ENCODE measurements at regions not wholly inside any gene's neighbourhood (a gene's known extent, or its start where the extent isn't known, plus 50 kb on each side); places are given as distances from the start of the nearest gene placed in this dataset.

DNA sequence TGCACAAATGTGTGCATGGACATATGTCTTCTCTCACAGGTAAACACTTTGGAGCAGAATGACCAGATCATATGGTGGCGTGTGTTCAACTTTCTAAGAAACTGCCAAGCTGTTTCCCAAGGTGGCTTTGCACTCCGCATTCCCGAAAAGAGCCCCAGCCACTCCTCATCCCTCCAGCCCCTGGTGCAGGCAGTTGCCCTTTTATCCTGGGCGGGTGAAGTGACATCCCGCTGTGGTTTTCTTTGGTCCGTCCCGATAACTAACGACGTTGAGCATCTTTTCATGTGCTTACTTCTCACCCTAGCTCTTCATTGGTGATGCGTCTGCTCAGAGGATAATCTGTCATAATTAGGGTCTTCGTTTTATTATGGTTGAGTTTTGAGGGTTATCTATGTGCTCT lies 612.5 kb downstream of the MATN1 start:
- 23% methylated on average over 11 of the region's 11 CpGs for WGBS (ENCODE audit: insufficient coverage, insufficient replicate concordance, low lambda C conversion rate, missing lambda C conversion rate)
- Histone ChIP-seq H3K4me3 (no peak overlapping the region), H3K4me2 (ENCODE audit: control insufficient read depth, insufficient read depth) (no peak overlapping the region), H3K27ac (ENCODE audit: control insufficient read depth, insufficient read depth) (no peak overlapping the region), H2AFZ (ENCODE audit: control insufficient read depth, low read depth, low read length) (no peak overlapping the region), H3K9ac (ENCODE audit: control insufficient read depth, insufficient read depth, low read length) (no peak overlapping the region), H3K4me1 (ENCODE audit: control insufficient read depth, insufficient read depth, low read length) (no peaks in the 10 kb centered on the region), H3K36me3 (ENCODE audit: control insufficient read depth in 2 of 2, insufficient read depth in 2 of 2, low read length in 1 of 2) (no peaks in the 10 kb centered on the region), H4K20me1 (ENCODE audit: control insufficient read depth, insufficient read depth) (no peaks in the 10 kb centered on the region), H3K9me3 (replicated peaks; ENCODE audit: control insufficient read depth, insufficient read depth, low read length) (no peaks in the 10 kb centered on the region), H3K79me2 (ENCODE audit: control insufficient read depth, insufficient read depth, low read length) (no peaks in the 10 kb centered on the region), H3K27me3 (replicated peaks in 1 of 2; ENCODE audit: control insufficient read depth in 2 of 2, insufficient read depth in 2 of 2, low read length in 1 of 2) (peaks cover 2 to 11% of the 10 kb centered on the region in 2 experiments)
- DNase-seq (ENCODE audit: low read depth, low spot score) = no peak
- TF ChIP-seq SUPT20H (IDR thresholded peaks at IDR 0.05; ENCODE audit: borderline replicate concordance, control insufficient read depth, low read depth, low read length) = no peak
- no peak for TF ChIP-seq SP1 (IDR thresholded peaks at IDR 0.05; ENCODE audit: low read depth, low read length)
- no peak for TF ChIP-seq FOXM1 (IDR thresholded peaks at IDR 0.05; ENCODE audit: low read depth, low read length)
- TF ChIP-seq GABPA (IDR thresholded peaks at IDR 0.05; ENCODE audit: low read depth) = no peak
- TF ChIP-seq, protein P1, sequence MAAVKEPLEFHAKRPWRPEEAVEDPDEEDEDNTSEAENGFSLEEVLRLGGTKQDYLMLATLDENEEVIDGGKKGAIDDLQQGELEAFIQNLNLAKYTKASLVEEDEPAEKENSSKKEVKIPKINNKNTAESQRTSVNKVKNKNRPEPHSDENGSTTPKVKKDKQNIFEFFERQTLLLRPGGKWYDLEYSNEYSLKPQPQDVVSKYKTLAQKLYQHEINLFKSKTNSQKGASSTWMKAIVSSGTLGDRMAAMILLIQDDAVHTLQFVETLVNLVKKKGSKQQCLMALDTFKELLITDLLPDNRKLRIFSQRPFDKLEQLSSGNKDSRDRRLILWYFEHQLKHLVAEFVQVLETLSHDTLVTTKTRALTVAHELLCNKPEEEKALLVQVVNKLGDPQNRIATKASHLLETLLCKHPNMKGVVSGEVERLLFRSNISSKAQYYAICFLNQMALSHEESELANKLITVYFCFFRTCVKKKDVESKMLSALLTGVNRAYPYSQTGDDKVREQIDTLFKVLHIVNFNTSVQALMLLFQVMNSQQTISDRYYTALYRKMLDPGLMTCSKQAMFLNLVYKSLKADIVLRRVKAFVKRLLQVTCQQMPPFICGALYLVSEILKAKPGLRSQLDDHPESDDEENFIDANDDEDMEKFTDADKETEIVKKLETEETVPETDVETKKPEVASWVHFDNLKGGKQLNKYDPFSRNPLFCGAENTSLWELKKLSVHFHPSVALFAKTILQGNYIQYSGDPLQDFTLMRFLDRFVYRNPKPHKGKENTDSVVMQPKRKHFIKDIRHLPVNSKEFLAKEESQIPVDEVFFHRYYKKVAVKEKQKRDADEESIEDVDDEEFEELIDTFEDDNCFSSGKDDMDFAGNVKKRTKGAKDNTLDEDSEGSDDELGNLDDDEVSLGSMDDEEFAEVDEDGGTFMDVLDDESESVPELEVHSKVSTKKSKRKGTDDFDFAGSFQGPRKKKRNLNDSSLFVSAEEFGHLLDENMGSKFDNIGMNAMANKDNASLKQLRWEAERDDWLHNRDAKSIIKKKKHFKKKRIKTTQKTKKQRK (IDR thresholded peaks at IDR 0.05; ENCODE audit: low read depth, low read length) = no peak
- no peak for TF ChIP-seq NR2C1 (IDR thresholded peaks at IDR 0.05)
- TF ChIP-seq CREM (IDR thresholded peaks at IDR 0.05; ENCODE audit: low read depth) = no peak
- no peak for TF ChIP-seq TBL1XR1 (IDR thresholded peaks at IDR 0.05; ENCODE audit: low read depth, low read length)
- TF ChIP-seq NRF1 (conservative IDR thresholded peaks at IDR 0.05; ENCODE audit: low read depth, low read length) = no peak
- TF ChIP-seq CHD2 (IDR thresholded peaks at IDR 0.05; ENCODE audit: borderline replicate concordance, low read depth, low read length) = no peak
- TF ChIP-seq NR2C2 (IDR thresholded peaks at IDR 0.05; ENCODE audit: borderline replicate concordance, control insufficient read depth, insufficient read length, low read depth) = no peak
- TF ChIP-seq CEBPB (IDR thresholded peaks at IDR 0.05; ENCODE audit: borderline replicate concordance in 1 of 2, low read depth in 2 of 2, low read length in 2 of 2) = no peak
- TF ChIP-seq MTA3 (IDR thresholded peaks at IDR 0.05; ENCODE audit: borderline replicate concordance, low read length) = no peak
- TF ChIP-seq CBX3 (IDR thresholded peaks at IDR 0.05; ENCODE audit: borderline replicate concordance, low read depth) = no peak
- TF ChIP-seq SREBF2 (IDR thresholded peaks at IDR 0.05; ENCODE audit: low read length) = no peak
- TF ChIP-seq POLR2AphosphoS2 (IDR thresholded peaks at IDR 0.05; ENCODE audit: low read depth, low read length) = no peak
- TF ChIP-seq PAX5 (IDR thresholded peaks at IDR 0.05; ENCODE audit: borderline replicate concordance, low read depth, low read length) = no peak
- ATAC-seq = no peak
- BruUV-seq (replicated peaks) = no TSS peak
- FAIRE-seq = no peak
- SMC1A ChIA-PET (ENCODE audit: uncharacterized antibody, unreplicated experiment) = no interaction called here
- POLR2A ChIA-PET = no interaction called here
- CTCF ChIA-PET = no interaction called here
- in situ Hi-C loops (cut with MboI) = no loop called here
- intact Hi-C loops (cut with micrococcal nuclease; ENCODE audit: unreplicated experiment) = no loop called here
- RAD21 ChIA-PET (ENCODE audit: unreplicated experiment) = no interaction called here
